Lower lobe of right lung (tissue), 2 donors: ENCODE measurements at regions not wholly inside any gene's neighbourhood (a gene's known extent, or its start where the extent isn't known, plus 50 kb on each side); places are given as distances from the start of the nearest gene placed in this dataset.
A peak's percentile ranks its signal among the peaks of the same experiment; 100 is the strongest.

Experiments
- ATAC-seq, 2 donors: fragments of 200-7000 bp; cut with Tn5 transposase; one replicate each; pipeline ENCODE4 v1.9.1; 2020 to 2022; ENCODE audit warnings: mild to moderate bottlenecking in 2 of 2, moderate library complexity in 2 of 2
- DNase-seq: peaks from one replicate; pipeline ENCODE4 v3.0.0-alpha.2; 2020
- H3K27ac ChIP-seq: fragments of 200-600 bp; one replicate; pipeline ENCODE4 v1.8.0; 2022
- H3K27me3 ChIP-seq: fragments of 200-600 bp; one replicate; pipeline ENCODE4 v1.8.0; 2022; ENCODE audit warnings: low read depth
- H3K36me3 ChIP-seq: fragments of 200-600 bp; one replicate; pipeline ENCODE4 v1.8.0; 2022; ENCODE audit warnings: mild to moderate bottlenecking
- H3K4me1 ChIP-seq: fragments of 200-600 bp; one replicate; pipeline ENCODE4 v1.8.0; 2022
- H3K4me3 ChIP-seq: fragments of 200-600 bp; one replicate; pipeline ENCODE4 v1.8.0; 2022; ENCODE audit warnings: mild to moderate bottlenecking
- H3K9me3 ChIP-seq: fragments of 200-600 bp; one replicate; pipeline ENCODE4 v1.8.0; 2022
- CTCF ChIP-seq: fragments of 200-600 bp; IDR thresholded peaks from one replicate; pipeline ENCODE4 v1.8.0; 2022; ENCODE audit warnings: antibody characterized with exemption, mild to moderate bottlenecking
- intact Hi-C: fragments of 100-400 bp; cut with DNase I; formaldehyde crosslinking; loops from one replicate; pipeline ENCODE4 v1.11.0; 2022
- donor health status: DM: no; HTN: yes; CAD: no; lungs with severe emphysema.

- ATAC-seq (peak; percentile 54 to 57), DNase-seq (no peak)
- Histone ChIP-seq H3K4me3 (no peak overlapping the region), H3K27ac (peak overlapping the region; percentile 26), H3K4me1 (no peaks in the 10 kb centered on the region), H3K27me3 (no peaks in the 10 kb centered on the region), H3K9me3 (no peaks in the 10 kb centered on the region), H3K36me3 (no peaks in the 10 kb centered on the region)
- intact Hi-C loops, result no loop called here
- no peak for TF ChIP-seq CTCF
These were observed 376.4 kb downstream of the ZEB2 start for GRCh38 chr2:144143294-144144151.

- Histone ChIP-seq H3K4me3 (no peak overlapping the region), H3K36me3 (no peaks in the 10 kb centered on the region), H3K27me3 (no peaks in the 10 kb centered on the region), H3K9me3 (no peaks in the 10 kb centered on the region), H3K27ac (no peak overlapping the region), H3K4me1 (no peaks in the 10 kb centered on the region)
- no peak for TF ChIP-seq CTCF
- intact Hi-C loops, result no loop called here
- DNase-seq (no peak), ATAC-seq (no peak)
These were observed 379.0 kb downstream of the ZEB2 start for GRCh38 chr2:144140891-144141290.

GRCh38 chr2:144137705-144138428 lies 382.1 kb downstream of the ZEB2 start:
- ATAC-seq (peak in 1 of 2 donors; percentile 62), DNase-seq (no peak)
- intact Hi-C loops, result no loop called here
- H3K4me3 ChIP-seq, result no peak overlapping the region
- TF ChIP-seq CTCF, result no peak
- H3K27me3 ChIP-seq, result no peaks in the 10 kb centered on the region
- H3K9me3 ChIP-seq, result no peaks in the 10 kb centered on the region
- no peaks in the 10 kb centered on the region for H3K36me3 ChIP-seq
- H3K4me1 ChIP-seq, result peaks cover 7% of the 10 kb centered on the region
- H3K27ac ChIP-seq, result no peak overlapping the region

- no peaks in the 10 kb centered on the region for H3K9me3 ChIP-seq
- TF ChIP-seq CTCF, result no peak
- intact Hi-C loops, result no loop called here
- ATAC-seq, result no peak
- no peak overlapping the region for H3K27ac ChIP-seq
- H3K36me3 ChIP-seq, result no peaks in the 10 kb centered on the region
- H3K4me1 ChIP-seq, result peaks cover 7% of the 10 kb centered on the region
- no peak overlapping the region for H3K4me3 ChIP-seq
- H3K27me3 ChIP-seq, result no peaks in the 10 kb centered on the region
- DNase-seq, result no peak
These were observed 382.6 kb downstream of the ZEB2 start for GRCh38 chr2:144137272-144137671.

- DNase-seq, result no peak
- intact Hi-C loops, result no loop called here
- TF ChIP-seq CTCF, result no peak
- Histone ChIP-seq H3K4me3 (no peak overlapping the region), H3K27me3 (no peaks in the 10 kb centered on the region), H3K9me3 (no peaks in the 10 kb centered on the region), H3K4me1 (peaks cover 7% of the 10 kb centered on the region), H3K36me3 (no peaks in the 10 kb centered on the region), H3K27ac (no peak overlapping the region)
- no peak for ATAC-seq
These were observed 383.5 kb downstream of the ZEB2 start for GRCh38 chr2:144136297-144137010.
